GM12864 (cell line): ENCODE measurements at regions not wholly inside any gene's neighbourhood (a gene's known extent, or its start where the extent isn't known, plus 50 kb on each side); places are given as distances from the start of the nearest gene placed in this dataset.

Source experiments
- DNase-seq: peaks from one replicate; pipeline ENCODE4 v3.0.0-alpha.2; 2011; ENCODE audit warnings: low read depth
- H3K4me3 ChIP-seq: 2 replicates; pipeline ENCODE4 v1.5.1; 2011; ENCODE audit warnings: mild to moderate bottlenecking, low read depth, low read length, control low read depth
- TF ChIP-seq, protein P1 (sequence below): IDR thresholded peaks from 2 replicates; pipeline ENCODE4 v1.5.1; 2011; ENCODE audit warnings: low read depth, mild to moderate bottlenecking, moderate library complexity, low read length, control low read depth, inconsistent platforms; ENCODE audit errors: missing control alignments

DNA sequence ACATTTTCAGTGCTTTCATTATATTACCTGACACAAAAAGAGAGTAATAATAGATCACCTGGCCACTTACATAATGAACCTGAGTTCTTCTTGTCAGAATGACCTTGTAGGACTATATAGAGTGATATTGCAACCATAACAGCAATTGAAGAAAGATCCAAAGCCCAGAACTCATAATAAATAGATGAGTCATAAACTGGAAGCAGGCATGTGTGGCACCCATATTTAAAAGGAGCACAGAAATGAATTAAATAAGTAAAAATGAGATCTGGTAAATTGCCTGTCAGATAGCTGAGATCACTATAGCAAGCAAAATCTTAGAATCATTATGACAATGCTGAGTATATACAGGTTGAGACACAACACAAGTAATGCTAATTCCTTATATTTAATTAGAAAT is 331.8 kb downstream of the AASDHPPT start:
- H3K4me3 ChIP-seq, result no peak overlapping the region
- TF ChIP-seq, protein P1, sequence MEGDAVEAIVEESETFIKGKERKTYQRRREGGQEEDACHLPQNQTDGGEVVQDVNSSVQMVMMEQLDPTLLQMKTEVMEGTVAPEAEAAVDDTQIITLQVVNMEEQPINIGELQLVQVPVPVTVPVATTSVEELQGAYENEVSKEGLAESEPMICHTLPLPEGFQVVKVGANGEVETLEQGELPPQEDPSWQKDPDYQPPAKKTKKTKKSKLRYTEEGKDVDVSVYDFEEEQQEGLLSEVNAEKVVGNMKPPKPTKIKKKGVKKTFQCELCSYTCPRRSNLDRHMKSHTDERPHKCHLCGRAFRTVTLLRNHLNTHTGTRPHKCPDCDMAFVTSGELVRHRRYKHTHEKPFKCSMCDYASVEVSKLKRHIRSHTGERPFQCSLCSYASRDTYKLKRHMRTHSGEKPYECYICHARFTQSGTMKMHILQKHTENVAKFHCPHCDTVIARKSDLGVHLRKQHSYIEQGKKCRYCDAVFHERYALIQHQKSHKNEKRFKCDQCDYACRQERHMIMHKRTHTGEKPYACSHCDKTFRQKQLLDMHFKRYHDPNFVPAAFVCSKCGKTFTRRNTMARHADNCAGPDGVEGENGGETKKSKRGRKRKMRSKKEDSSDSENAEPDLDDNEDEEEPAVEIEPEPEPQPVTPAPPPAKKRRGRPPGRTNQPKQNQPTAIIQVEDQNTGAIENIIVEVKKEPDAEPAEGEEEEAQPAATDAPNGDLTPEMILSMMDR, result no peak
- no peak for DNase-seq

- TF ChIP-seq, protein P1, result no peak
- DNase-seq, result no peak
- H3K4me3 ChIP-seq, result no peak overlapping the region
Measured at GRCh38 chr11:106409671-106410070, 332.2 kb downstream of the AASDHPPT start.

DNA sequence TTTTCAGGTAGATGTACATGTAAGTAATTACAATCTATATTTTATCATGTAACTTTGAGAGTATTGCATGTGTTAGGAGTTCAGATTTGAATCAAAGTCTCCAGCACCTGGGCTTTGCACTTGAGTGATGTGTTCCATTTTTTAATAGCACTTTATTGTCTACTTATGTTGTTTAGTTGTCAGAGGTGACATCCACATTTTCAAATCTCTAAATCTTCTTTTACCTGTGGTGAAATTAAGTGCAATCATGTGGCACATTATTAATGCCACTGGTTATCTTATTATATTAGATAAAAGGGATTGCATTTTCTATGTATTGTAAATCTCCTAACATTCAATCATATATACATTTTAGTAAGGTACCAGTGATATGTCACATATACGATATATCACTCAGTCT is 333.4 kb downstream of the AASDHPPT start:
- no peak for DNase-seq
- TF ChIP-seq, protein P1, result no peak
- no peak overlapping the region for H3K4me3 ChIP-seq

DNA sequence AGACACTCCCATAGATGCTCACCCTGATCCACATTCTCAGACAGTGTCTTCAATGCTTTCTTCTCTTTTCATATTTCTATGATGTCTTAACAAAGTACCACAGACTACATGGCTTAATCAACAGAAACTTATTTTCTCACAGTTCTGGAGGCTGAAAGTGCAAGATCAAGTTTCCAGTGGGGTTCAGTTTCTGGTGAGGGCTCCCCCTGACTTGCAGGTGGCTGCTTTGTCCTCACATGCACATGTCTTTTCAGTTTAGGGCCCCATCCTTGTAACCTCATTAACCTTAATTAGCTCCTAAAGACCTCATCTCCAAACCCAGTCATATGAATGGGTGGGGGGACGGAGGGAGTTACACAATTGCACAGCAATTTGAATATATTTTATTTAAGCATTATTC is 335.8 kb downstream of the AASDHPPT start:
- H3K4me3 ChIP-seq, result no peak overlapping the region
- DNase-seq, result no peak
- TF ChIP-seq, protein P1, result no peak

DNA sequence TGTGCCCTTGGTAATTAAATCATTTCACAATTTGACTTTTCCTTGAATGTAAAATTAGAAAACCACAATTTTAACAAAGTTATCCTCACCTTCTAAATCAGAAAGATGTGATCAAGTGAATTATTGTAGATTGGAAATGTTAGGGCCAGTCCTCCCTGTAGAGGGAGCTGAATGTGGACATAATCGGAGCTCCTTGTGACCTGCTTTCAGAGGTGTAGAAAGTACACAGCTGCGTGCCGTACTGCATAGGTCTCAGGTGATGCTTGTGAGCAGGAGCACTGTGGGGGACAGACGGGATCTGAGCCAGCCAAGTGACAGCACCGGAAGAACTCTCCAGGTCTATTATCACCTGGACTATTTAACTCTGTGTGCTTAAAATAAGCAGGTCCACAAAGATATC is 338.0 kb downstream of the AASDHPPT start:
- DNase-seq, result no peak
- no peak overlapping the region for H3K4me3 ChIP-seq
- TF ChIP-seq, protein P1, result no peak

- DNase-seq, result no peak
- TF ChIP-seq, protein P1, result no peak
Measured at GRCh38 chr11:106418791-106419190, 341.3 kb downstream of the AASDHPPT start.

DNA sequence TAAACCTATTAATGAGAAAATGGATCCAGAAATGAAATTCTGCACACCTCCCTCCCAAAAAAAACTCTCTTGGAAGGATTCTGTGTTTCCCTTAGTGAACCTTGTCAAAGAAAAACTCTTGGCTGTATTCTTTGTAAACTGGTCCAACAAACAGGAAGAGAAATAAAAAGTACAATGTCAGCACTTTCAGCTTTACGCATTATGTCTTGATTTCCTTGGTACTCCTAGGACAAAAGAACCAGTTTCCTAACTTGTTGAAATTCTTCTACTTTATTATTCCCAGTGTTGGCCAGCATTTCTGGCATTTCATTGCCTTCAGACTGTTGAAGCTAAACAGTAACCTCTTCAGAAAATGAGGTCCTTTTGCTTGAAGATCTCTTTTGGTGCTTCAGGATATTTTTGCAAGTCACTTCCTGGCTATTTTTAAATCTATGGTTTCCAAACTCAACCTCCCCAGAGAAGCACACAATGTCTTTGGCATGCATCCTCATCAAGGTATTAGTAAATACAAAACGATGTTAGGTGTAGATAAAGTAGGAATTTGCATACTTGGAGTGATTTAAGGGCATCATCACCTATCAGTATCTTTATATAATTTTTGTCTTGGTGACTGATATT is 342.7 kb downstream of the AASDHPPT start:
- no peak for DNase-seq
- TF ChIP-seq, protein P1, result no peak
- H3K4me3 ChIP-seq, result no peak overlapping the region

More at GRCh38 chr11:106418791-106419190, 341.3 kb downstream of the AASDHPPT start:
- H3K4me3 ChIP-seq, result no peak overlapping the region
